ENCODE measurements at regions not wholly inside any gene's neighbourhood (a gene's known extent, or its start where the extent isn't known, plus 50 kb on each side); places are given as distances from the start of the nearest gene placed in this dataset.

DNA sequence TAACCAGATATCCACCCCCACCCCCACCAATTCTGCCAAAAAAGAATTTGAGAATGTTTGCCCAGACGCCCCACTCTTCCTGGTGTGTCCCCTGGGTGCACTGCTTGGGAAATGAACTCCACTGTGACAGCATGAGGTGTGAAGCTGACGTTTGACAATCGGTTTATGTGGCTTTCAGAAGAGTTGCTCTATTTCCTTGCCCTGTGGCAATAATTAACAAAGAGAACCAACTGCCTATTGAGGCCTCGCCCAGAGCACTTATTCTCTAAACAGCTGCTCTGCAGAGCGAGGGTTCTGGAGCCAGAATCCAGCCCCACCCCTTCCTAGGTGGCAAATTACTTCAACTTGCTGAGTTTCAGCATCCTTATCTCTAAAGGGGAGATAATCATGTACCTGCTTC, 115.8 kb upstream of the SIX3 start:
- Mint-ChIP-seq H3K4me1 (no peaks in the 10 kb centered on the region), H3K4me3 (no peak overlapping the region), H3K36me3 (ENCODE audit: low read depth) (no peaks in the 10 kb centered on the region), H3K27ac (no peak overlapping the region), H3K27me3 (peaks cover 11% of the 10 kb centered on the region), H3K9me3 (no peaks in the 10 kb centered on the region)
- ATAC-seq (replicated peaks) = no peak

DNA sequence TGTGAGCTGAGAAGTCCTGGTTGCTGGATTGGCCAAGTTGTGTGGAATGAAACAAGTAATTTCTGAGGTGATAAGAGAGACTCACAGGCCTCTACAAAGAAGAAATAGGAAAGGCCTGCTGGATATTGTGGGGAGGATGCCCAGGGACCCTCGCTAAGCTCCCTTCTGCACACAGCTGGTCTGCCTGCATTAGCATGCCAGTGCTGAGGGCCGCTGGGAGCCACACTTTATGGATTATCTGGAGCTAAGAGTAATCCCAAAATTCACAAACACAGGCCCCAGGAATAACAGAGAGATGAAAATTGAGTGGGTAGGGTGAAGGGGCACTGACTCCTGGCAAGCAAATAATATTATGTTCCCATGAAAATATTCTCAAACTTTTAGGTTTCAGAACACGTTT, 114.9 kb upstream of the SIX3 start:
- no peaks in the 10 kb centered on the region for H3K4me1 Mint-ChIP-seq
- ATAC-seq (replicated peaks) = no peak
- H3K9me3 Mint-ChIP-seq = no peaks in the 10 kb centered on the region
- H3K36me3 Mint-ChIP-seq (ENCODE audit: low read depth) = no peaks in the 10 kb centered on the region
- peaks cover 6% of the 10 kb centered on the region for H3K27me3 Mint-ChIP-seq
- H3K27ac Mint-ChIP-seq = no peak overlapping the region
- H3K4me3 Mint-ChIP-seq = no peak overlapping the region

- H3K9me3 Mint-ChIP-seq = no peaks in the 10 kb centered on the region
- ATAC-seq (replicated peaks) = no peak
- H3K4me3 Mint-ChIP-seq = no peak overlapping the region
- H3K4me1 Mint-ChIP-seq = peaks cover 4% of the 10 kb centered on the region
- no peak overlapping the region for H3K27ac Mint-ChIP-seq
- H3K27me3 Mint-ChIP-seq = peaks cover 12% of the 10 kb centered on the region
- no peaks in the 10 kb centered on the region for H3K36me3 Mint-ChIP-seq (ENCODE audit: low read depth)
These were observed 111.7 kb upstream of the SIX3 start for GRCh38 chr2:44829771-44830170.

DNA sequence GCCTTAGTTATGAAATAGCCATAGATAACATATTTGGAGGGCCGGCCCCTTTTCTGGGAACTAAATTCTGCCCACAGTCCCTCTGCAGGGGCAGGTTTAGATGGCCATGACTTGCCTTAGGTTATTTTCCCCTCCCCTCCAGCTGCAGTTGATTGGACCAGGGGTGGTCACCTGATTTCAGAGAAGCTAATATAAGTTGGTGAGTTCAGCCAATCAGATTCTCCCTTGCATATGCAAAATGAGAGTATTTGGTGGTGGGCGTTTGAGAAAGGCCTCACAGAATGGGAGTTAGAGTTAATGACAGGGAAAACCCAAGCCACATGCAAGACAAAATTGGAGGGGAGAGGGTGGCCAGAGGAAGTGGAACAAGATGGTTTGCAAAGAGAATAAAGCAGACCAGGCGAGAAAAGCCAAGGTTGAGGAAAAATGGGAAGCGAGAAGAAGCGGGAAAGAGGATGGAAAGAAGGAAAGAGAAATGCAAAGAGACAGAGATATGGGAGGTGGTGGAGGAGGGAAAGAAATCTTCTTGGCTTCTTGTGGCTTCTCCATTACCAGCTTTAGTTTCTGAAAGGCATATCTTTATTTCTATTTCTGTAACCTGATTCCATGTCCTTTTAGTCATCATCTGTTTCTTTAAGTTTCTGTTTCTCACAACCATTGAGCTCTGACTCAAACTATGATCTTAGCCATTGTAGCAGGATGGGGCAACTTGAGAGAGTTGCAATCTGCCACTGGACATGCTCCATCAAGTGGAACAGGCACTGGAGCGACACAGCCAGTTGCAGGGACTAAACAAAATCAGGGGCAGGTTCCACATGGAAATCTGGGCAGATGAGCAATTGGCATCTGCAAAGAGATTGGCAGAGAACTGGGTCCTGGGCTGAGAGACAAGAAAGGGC, 108.1 kb upstream of the SIX3 start:
- Mint-ChIP-seq H3K4me1 (peaks cover 9% of the 10 kb centered on the region), H3K27me3 (peaks cover 13% of the 10 kb centered on the region), H3K9me3 (no peaks in the 10 kb centered on the region), H3K36me3 (ENCODE audit: low read depth) (no peaks in the 10 kb centered on the region), H3K4me3 (no peak overlapping the region), H3K27ac (peak overlapping the region; percentile 76)
- peak; percentile 37 for ATAC-seq (replicated peaks)

DNA sequence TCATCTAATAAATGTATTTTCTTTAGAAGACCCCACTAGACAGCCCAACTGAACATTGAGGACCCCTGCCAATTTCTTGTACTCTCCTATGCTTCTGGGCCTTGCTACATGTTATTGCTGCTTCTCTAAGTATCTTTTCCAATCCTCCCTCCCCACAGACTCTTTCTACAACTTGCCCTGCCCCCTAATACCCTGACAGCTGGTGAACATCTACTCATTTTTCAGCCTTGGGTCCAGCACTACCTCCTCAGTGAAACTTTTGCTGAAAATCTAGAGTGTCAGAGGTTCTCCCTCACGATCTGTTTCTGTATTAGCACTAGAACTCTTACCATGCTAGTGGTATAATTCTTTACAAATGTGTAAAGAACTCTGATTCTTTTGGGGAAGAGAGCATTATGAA, 106.8 kb upstream of the SIX3 start:
- Mint-ChIP-seq H3K27ac (no peak overlapping the region), H3K27me3 (peaks cover 6% of the 10 kb centered on the region), H3K4me1 (peaks cover 9% of the 10 kb centered on the region), H3K4me3 (no peak overlapping the region), H3K9me3 (no peaks in the 10 kb centered on the region), H3K36me3 (ENCODE audit: low read depth) (no peaks in the 10 kb centered on the region)
- no peak for ATAC-seq (replicated peaks)

DNA sequence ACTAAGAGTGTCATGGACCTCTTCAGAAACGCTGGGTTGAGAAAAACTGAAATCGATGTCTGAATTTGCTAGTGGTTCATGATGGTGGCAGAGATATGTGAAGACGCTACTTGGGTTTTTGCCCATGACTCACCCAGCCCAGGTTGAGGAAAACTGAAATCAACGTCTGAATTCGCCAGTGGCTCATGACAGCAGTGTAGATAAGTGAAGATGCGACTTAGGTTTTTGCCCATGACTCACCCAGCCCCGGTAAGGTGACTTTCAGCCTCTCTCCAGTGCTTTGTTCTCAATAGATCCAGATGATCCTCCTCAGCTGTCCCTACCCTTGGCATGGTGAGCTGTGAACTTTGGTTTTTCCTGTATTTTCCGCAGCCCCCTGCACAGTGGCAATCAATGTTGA, 105.3 kb upstream of the SIX3 start:
- Mint-ChIP-seq H3K4me1 (peaks cover 9% of the 10 kb centered on the region), H3K36me3 (ENCODE audit: low read depth) (no peaks in the 10 kb centered on the region), H3K27me3 (peaks cover 10% of the 10 kb centered on the region), H3K9me3 (no peaks in the 10 kb centered on the region), H3K27ac (peak overlapping the region; percentile 6), H3K4me3 (peak overlapping the region; percentile 5)
- peak; percentile 94 for ATAC-seq (replicated peaks)

DNA sequence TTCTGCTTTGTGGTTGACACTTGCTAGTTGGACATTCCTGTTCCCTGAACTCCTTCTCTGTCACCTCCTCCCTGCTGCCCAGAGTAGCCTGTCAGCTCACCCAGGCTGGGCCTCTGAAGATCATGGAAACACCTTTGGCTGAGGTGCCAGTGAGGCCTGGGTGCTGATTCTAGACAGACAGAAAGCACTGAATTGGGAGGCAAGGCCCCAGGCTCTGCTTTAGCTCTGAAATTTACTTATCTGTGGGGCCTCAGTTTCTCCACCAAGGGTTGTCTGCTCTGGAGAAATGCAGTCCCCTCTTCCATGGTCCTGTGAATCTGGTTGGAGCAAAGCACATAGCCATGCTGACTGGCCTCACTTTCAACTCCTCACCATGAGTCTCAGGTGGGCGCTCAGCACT, 104.6 kb upstream of the SIX3 start:
- Mint-ChIP-seq H3K4me1 (peaks cover 9% of the 10 kb centered on the region), H3K27ac (peak overlapping the region; percentile 5), H3K36me3 (ENCODE audit: low read depth) (no peaks in the 10 kb centered on the region), H3K9me3 (no peaks in the 10 kb centered on the region), H3K4me3 (no peak overlapping the region), H3K27me3 (peaks cover 10% of the 10 kb centered on the region)
- ATAC-seq (replicated peaks) = no peak

- no peak for ATAC-seq (replicated peaks)
- no peak overlapping the region for H3K4me3 Mint-ChIP-seq
- H3K27ac Mint-ChIP-seq = no peak overlapping the region
- H3K27me3 Mint-ChIP-seq = peaks cover 11% of the 10 kb centered on the region
- H3K9me3 Mint-ChIP-seq = no peaks in the 10 kb centered on the region
- H3K4me1 Mint-ChIP-seq = peaks cover 9% of the 10 kb centered on the region
- no peaks in the 10 kb centered on the region for H3K36me3 Mint-ChIP-seq (ENCODE audit: low read depth)
These were observed 103.2 kb upstream of the SIX3 start for GRCh38 chr2:44838116-44838790.

- H3K4me3 Mint-ChIP-seq = no peak overlapping the region
- H3K27me3 Mint-ChIP-seq = peaks cover 17% of the 10 kb centered on the region
- H3K9me3 Mint-ChIP-seq = no peaks in the 10 kb centered on the region
- H3K27ac Mint-ChIP-seq = no peak overlapping the region
- no peaks in the 10 kb centered on the region for H3K36me3 Mint-ChIP-seq (ENCODE audit: low read depth)
- peaks cover 5% of the 10 kb centered on the region for H3K4me1 Mint-ChIP-seq
- no peak for ATAC-seq (replicated peaks)
These were observed 102.1 kb upstream of the SIX3 start for GRCh38 chr2:44839370-44839769.

- ATAC-seq (replicated peaks) = no peak
- no peaks in the 10 kb centered on the region for H3K9me3 Mint-ChIP-seq
- H3K27me3 Mint-ChIP-seq = peaks cover 19% of the 10 kb centered on the region
- no peak overlapping the region for H3K4me3 Mint-ChIP-seq
- H3K27ac Mint-ChIP-seq = no peak overlapping the region
- no peaks in the 10 kb centered on the region for H3K36me3 Mint-ChIP-seq (ENCODE audit: low read depth)
- H3K4me1 Mint-ChIP-seq = peaks cover 10% of the 10 kb centered on the region
These were observed 101.6 kb upstream of the SIX3 start for GRCh38 chr2:44839771-44840502.

DNA sequence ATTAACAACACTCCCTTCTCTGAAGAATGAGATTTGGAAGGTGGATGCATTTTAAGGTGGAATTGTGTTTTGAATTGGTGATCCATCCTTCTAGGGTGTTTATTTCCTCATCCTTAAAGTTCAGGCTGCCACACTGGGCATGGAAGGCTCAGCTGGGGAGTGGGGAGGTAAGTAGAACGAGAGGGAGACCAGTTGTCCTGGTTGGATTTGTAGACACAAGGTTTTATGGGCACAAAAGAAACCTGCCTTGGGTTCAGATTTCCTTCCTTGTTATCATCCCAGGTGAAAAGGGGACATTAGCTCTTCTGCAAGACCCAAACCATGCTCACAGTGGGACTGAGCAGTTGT, 101.0 kb upstream of the SIX3 start:
- Mint-ChIP-seq H3K4me1 (peaks cover 12% of the 10 kb centered on the region), H3K9me3 (no peaks in the 10 kb centered on the region), H3K27me3 (peaks cover 22% of the 10 kb centered on the region), H3K4me3 (no peak overlapping the region), H3K27ac (no peak overlapping the region), H3K36me3 (ENCODE audit: low read depth) (no peaks in the 10 kb centered on the region)
- ATAC-seq (replicated peaks) = no peak

DNA sequence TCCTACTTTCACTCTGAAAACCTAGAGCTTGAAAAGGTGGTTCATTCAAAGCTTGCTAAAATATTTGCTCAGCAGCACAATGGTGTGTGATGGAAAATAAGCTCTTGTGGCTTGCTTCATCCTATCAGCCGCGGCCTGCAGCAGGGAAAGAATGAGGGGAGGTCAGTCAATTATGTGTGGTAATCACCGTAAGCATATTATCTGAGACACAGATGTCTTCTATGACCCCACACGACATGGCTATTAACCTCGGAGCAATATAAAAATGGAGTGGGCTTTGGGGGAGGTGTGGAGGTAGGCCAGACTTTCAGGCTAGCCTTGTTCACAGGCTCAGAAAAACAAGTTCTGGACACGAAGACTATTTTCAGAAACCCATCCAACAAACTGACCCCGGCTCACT, 98.4 kb upstream of the SIX3 start:
- peaks cover 7% of the 10 kb centered on the region for H3K4me1 Mint-ChIP-seq
- no peaks in the 10 kb centered on the region for H3K36me3 Mint-ChIP-seq (ENCODE audit: low read depth)
- H3K4me3 Mint-ChIP-seq = no peak overlapping the region
- no peak for ATAC-seq (replicated peaks)
- no peaks in the 10 kb centered on the region for H3K9me3 Mint-ChIP-seq
- H3K27me3 Mint-ChIP-seq = peaks cover 32% of the 10 kb centered on the region
- H3K27ac Mint-ChIP-seq = no peak overlapping the region

DNA sequence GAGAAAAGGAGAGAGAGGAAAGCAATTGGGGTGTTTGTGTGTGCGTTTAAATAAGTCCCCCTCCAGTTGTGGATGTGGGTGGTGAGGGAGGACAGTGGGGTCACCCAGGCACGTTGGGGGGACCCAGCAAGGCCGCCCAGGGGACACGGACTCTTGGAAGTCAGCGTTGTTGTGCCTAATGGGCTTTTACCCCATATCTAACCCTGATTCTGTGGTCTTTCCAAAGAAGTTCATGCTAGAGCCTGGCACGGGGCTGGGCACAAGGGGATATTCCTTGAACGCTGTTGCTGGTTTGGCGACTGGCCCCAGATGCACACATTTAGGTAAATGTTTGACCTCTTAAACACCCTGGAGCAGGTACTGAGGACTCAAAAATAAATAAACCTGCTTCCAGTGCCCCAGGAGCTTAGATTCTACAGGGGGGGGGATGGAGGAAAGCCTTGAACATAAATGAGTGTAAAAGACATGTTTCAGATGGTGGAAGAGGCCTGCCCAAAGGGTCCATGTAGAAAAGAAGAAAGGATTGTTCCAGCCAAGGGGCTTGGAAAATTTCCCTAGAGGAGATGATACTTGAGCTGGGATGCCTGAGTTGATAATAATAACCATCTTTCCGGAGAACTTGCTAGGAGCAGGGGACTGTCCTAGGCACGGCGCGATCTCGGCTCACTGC, 97.7 kb upstream of the SIX3 start:
- no peak for ATAC-seq (replicated peaks)
- Mint-ChIP-seq H3K27me3 (peaks cover 36% of the 10 kb centered on the region), H3K27ac (no peak overlapping the region), H3K9me3 (no peaks in the 10 kb centered on the region), H3K36me3 (ENCODE audit: low read depth) (no peaks in the 10 kb centered on the region), H3K4me3 (no peak overlapping the region), H3K4me1 (peaks cover 7% of the 10 kb centered on the region)

DNA sequence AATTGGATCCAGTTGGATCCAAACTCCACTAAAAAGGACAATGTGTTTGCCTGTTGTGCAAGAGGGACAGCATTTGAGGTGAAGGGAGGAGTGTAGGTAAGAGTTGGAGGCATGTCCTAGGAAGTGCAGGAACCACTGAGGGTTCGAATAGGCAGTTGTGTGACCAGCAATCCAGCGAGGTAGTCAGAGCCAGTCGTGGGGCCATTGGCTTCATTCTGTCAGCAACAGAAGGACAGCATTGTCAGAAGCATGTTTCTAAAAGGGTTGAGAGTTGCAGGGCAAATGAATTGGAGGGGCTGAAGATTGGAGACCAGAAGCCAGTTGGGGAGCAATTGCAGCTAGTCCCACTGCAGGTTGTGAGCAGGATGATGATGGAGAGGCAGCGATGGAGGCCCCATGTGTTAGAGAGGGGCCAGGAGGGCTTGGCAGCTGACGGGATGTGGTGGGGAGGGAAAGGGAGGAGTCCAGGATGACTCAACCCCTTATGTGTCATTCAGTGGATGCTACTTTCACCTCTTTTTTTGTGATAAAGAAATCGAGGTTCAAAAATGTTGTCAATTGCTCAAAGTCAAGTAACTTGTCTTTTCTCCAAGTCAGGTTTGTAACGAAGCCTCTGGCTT, 96.7 kb upstream of the SIX3 start:
- Mint-ChIP-seq H3K27ac (no peak overlapping the region), H3K4me1 (peaks cover 7% of the 10 kb centered on the region), H3K36me3 (ENCODE audit: low read depth) (no peaks in the 10 kb centered on the region), H3K4me3 (no peak overlapping the region), H3K9me3 (no peaks in the 10 kb centered on the region), H3K27me3 (peaks cover 44% of the 10 kb centered on the region)
- peak; percentile 62 for ATAC-seq (replicated peaks)

Measured in activated T-helper 17 cell treated with anti-CD3 and anti-CD28 coated beads, Interleukin-2, amount 50 U/mL, for 72 hours (primary cell).